Tibial nerve (tissue), 4 donors: ENCODE measurements at regions not wholly inside any gene's neighbourhood (a gene's known extent, or its start where the extent isn't known, plus 50 kb on each side); places are given as distances from the start of the nearest gene placed in this dataset.

Source experiments
- DNase-seq, 2 donors: peaks; one replicate each; pipeline ENCODE4 v3.0.0-alpha.2; 2019; ENCODE audit warnings: low spot score in 2 of 2
- H3K27ac ChIP-seq, 4 donors: fragments of 200-600 bp; sonication (generic) in 3 of 4; one replicate each; pipeline ENCODE4 v1.5.1; 2017 to 2019; ENCODE audit warnings: mild to moderate bottlenecking in 1 of 4
- H3K27me3 ChIP-seq, 2 donors: fragments of 200-600 bp; sonication (generic) in 1 of 2; one replicate each; pipeline versions ENCODE4 v1.5.1 to v1.6.0; 2017 to 2019
- H3K36me3 ChIP-seq, 3 donors: fragments of 200-600 bp; sonication (generic); one replicate each; pipeline ENCODE4 v1.5.1; 2018 to 2019
- H3K4me1 ChIP-seq, 4 donors: fragments of 200-600 bp; sonication (generic) in 3 of 4; one replicate each; pipeline ENCODE4 v1.5.1; 2017 to 2019
- H3K4me3 ChIP-seq, 4 donors: fragments of 200-600 bp; sonication (generic) in 3 of 4; one replicate each; pipeline ENCODE4 v1.5.1; 2017 to 2019; ENCODE audit warnings: mild to moderate bottlenecking in 1 of 4, moderate library complexity in 1 of 4
- H3K9me3 ChIP-seq, 4 donors: fragments of 200-600 bp; sonication (generic) in 3 of 4; one replicate each; pipeline ENCODE4 v1.5.1; 2017 to 2019
- EP300 ChIP-seq, 2 donors: sonication (generic); formaldehyde crosslinking; IDR thresholded peaks; one replicate each; pipeline ENCODE4 v1.6.1; 2017; ENCODE audit warnings: antibody characterized with exemption in 2 of 2, mild to moderate bottlenecking in 1 of 2
- POLR2A ChIP-seq, 2 donors: fragments of 450-650 bp; IDR thresholded peaks; one replicate each; pipeline ENCODE4 v1.6.1; 2017; ENCODE audit warnings: antibody characterized with exemption in 2 of 2, mild to moderate bottlenecking in 2 of 2, moderate library complexity in 2 of 2
- WGBS, 2 donors: methylation state at CpG; one replicate each; pipeline ENCODE4 v1.1.5; 2018; 5-methylcytosine and 5-hydroxymethylcytosine counted together
- TF ChIP-seq, protein P1 (sequence below), 5 experiments: fragments of 200-600 bp in 3 of 5; fragments of 450-650 bp in 2 of 5; sonication (generic) in 3 of 5; IDR thresholded peaks; one replicate each; pipeline ENCODE4 v1.5.1; 2016 to 2019; ENCODE audit warnings: antibody characterized with exemption in 5 of 5, mild to moderate bottlenecking in 3 of 5, moderate library complexity in 2 of 5

DNA sequence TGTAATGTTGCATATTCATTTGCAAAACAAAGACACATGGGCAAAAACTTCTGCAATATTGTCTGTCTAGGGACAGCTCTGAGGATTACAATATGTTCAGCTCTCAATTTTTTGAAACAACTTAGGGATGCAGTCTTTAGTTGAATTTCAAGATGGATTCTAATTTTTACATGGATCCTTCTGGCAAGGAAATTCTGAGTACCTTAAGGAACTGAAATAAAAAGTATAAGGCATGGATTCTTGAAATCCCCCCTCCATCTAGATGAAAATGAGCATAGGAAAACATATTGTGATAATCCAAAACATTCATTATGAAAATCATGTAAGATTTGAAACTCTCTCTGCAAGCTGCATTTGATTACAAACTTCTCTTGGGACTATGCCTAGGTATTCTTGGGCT lies 568.6 kb downstream of the CETN3 start:
- Histone ChIP-seq H3K27ac (no peak overlapping the region), H3K9me3 (no peaks in the 10 kb centered on the region), H3K27me3 (no peaks in the 10 kb centered on the region), H3K4me1 (no peaks in the 10 kb centered on the region), H3K36me3 (no peaks in the 10 kb centered on the region), H3K4me3 (no peak overlapping the region)
- TF ChIP-seq EP300 (IDR thresholded peaks at IDR 0.05), result no peak
- TF ChIP-seq, protein P1, sequence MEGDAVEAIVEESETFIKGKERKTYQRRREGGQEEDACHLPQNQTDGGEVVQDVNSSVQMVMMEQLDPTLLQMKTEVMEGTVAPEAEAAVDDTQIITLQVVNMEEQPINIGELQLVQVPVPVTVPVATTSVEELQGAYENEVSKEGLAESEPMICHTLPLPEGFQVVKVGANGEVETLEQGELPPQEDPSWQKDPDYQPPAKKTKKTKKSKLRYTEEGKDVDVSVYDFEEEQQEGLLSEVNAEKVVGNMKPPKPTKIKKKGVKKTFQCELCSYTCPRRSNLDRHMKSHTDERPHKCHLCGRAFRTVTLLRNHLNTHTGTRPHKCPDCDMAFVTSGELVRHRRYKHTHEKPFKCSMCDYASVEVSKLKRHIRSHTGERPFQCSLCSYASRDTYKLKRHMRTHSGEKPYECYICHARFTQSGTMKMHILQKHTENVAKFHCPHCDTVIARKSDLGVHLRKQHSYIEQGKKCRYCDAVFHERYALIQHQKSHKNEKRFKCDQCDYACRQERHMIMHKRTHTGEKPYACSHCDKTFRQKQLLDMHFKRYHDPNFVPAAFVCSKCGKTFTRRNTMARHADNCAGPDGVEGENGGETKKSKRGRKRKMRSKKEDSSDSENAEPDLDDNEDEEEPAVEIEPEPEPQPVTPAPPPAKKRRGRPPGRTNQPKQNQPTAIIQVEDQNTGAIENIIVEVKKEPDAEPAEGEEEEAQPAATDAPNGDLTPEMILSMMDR (IDR thresholded peaks at IDR 0.05), result no peak
- TF ChIP-seq POLR2A (IDR thresholded peaks at IDR 0.05), result no peak
- no peak for DNase-seq

GRCh38 chr5:89830691-89831090 lies 578.9 kb downstream of the CETN3 start:
- H3K36me3 ChIP-seq, result no peaks in the 10 kb centered on the region
- TF ChIP-seq EP300 (IDR thresholded peaks at IDR 0.05) (no peak), POLR2A (IDR thresholded peaks at IDR 0.05) (no peak)
- TF ChIP-seq, protein P1 (IDR thresholded peaks at IDR 0.05), result no peak
- H3K27ac ChIP-seq, result no peak overlapping the region
- no peak for DNase-seq
- H3K4me3 ChIP-seq, result no peak overlapping the region
- 50 to 60% methylated on average over 2 of the region's 2 CpGs for WGBS, 2 donors
- no peaks in the 10 kb centered on the region for H3K9me3 ChIP-seq
- no peaks in the 10 kb centered on the region for H3K27me3 ChIP-seq
- H3K4me1 ChIP-seq, result no peaks in the 10 kb centered on the region

DNA sequence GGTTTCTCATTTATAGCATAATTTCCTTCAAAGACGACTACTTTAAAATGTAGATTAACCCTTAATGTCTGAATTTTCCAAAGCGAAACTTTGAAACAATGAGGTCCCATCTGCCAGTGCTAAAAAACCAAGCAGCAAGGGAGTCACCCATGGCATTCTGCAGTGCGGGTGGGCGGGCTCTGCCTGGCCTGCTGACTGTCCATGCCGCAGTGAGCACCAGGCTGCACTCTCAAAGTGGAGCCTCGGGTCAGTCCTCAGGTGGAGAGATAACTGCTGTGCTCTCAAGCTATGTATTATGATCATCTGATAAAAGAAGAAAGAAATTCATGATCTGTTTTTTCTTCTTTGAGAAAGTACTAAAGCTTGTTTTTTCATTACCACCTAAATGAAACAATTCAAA lies 581.6 kb downstream of the CETN3 start:
- H3K4me1 ChIP-seq, result no peaks in the 10 kb centered on the region
- 77 to 78% methylated on average over 6 of the region's 6 CpGs for WGBS, 2 donors
- TF ChIP-seq, protein P1 (IDR thresholded peaks at IDR 0.05), result no peak
- TF ChIP-seq POLR2A (IDR thresholded peaks at IDR 0.05) (no peak), EP300 (IDR thresholded peaks at IDR 0.05) (no peak)
- H3K4me3 ChIP-seq, result no peak overlapping the region
- no peaks in the 10 kb centered on the region for H3K27me3 ChIP-seq
- H3K27ac ChIP-seq, result no peak overlapping the region
- no peaks in the 10 kb centered on the region for H3K36me3 ChIP-seq
- H3K9me3 ChIP-seq, result no peaks in the 10 kb centered on the region
- DNase-seq, result no peak

GRCh38 chr5:89827359-89827758 lies 582.2 kb downstream of the CETN3 start:
- no peak for DNase-seq
- H3K27ac ChIP-seq, result no peak overlapping the region
- H3K27me3 ChIP-seq, result no peaks in the 10 kb centered on the region
- 66 to 74% methylated on average over 13 to 14 of the region's 14 CpGs for WGBS, 2 donors
- H3K4me1 ChIP-seq, result no peaks in the 10 kb centered on the region
- TF ChIP-seq, protein P1 (IDR thresholded peaks at IDR 0.05), result no peak
- TF ChIP-seq POLR2A (IDR thresholded peaks at IDR 0.05) (no peak), EP300 (IDR thresholded peaks at IDR 0.05) (no peak)
- no peaks in the 10 kb centered on the region for H3K36me3 ChIP-seq
- no peak overlapping the region for H3K4me3 ChIP-seq
- no peaks in the 10 kb centered on the region for H3K9me3 ChIP-seq

DNA sequence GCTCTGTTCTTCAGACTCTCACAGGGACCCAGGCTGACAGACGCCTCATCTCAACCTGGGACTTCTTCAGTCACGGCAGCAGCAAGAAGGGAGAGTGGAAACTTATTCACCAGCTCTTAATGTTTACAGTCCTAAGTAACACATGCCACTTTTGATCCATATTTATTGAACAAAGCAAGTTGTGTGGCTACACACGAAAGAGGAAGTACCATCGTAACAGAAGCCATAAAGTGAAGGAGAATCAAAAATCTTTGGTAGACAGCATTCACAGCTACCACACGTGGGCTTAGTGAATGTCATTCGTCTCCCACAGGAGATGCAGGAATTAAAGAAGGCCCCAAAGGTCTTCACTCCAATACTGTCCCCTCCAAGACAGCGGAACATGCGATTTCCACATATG lies 582.6 kb downstream of the CETN3 start:
- no peak for DNase-seq
- Histone ChIP-seq H3K4me1 (no peaks in the 10 kb centered on the region), H3K4me3 (no peak overlapping the region), H3K27me3 (no peaks in the 10 kb centered on the region), H3K36me3 (no peaks in the 10 kb centered on the region), H3K27ac (no peak overlapping the region), H3K9me3 (no peaks in the 10 kb centered on the region)
- TF ChIP-seq EP300 (IDR thresholded peaks at IDR 0.05) (no peak), POLR2A (IDR thresholded peaks at IDR 0.05) (no peak)
- TF ChIP-seq, protein P1 (IDR thresholded peaks at IDR 0.05), result no peak
- WGBS, 2 donors, result 76 to 81% methylated on average over 8 of the region's 8 CpGs
